Limb (tissue), 2 donors: ENCODE measurements at regions not wholly inside any gene's neighbourhood (a gene's known extent, or its start where the extent isn't known, plus 50 kb on each side); places are given as distances from the start of the nearest gene placed in this dataset.

Source experiments
- DNase-seq, 2 donors: peaks; one replicate each; pipeline ENCODE4 v3.0.0-alpha.2; 2016; ENCODE audit errors: extremely low spot score in 2 of 2

GRCh38 chr4:59834943-59835342 is 1365.2 kb upstream of the ADGRL3 start:
- no peak for DNase-seq

- DNase-seq, result no peak
Measured at GRCh38 chr4:59837751-59838150, 1362.4 kb upstream of the ADGRL3 start.

GRCh38 chr4:59838236-59838635 is 1361.9 kb upstream of the ADGRL3 start:
- no peak for DNase-seq

- no peak for DNase-seq
Measured at GRCh38 chr4:59841698-59842097, 1358.4 kb upstream of the ADGRL3 start.

- no peak for DNase-seq
Measured at GRCh38 chr4:59848457-59848856, 1351.7 kb upstream of the ADGRL3 start.

GRCh38 chr4:59855630-59856352 is 1344.3 kb upstream of the ADGRL3 start:
- no peak for DNase-seq

GRCh38 chr4:59869056-59869455 is 1331.1 kb upstream of the ADGRL3 start:
- no peak for DNase-seq

GRCh38 chr4:59869559-59869958 is 1330.6 kb upstream of the ADGRL3 start:
- DNase-seq, result no peak

GRCh38 chr4:59881632-59882031 is 1318.5 kb upstream of the ADGRL3 start:
- no peak for DNase-seq

- DNase-seq, result no peak
Measured at GRCh38 chr4:59904331-59904730, 1295.8 kb upstream of the ADGRL3 start.

- no peak for DNase-seq
Measured at GRCh38 chr4:59920416-59920815, 1279.7 kb upstream of the ADGRL3 start.

GRCh38 chr4:59925290-59925689 is 1274.8 kb upstream of the ADGRL3 start:
- no peak for DNase-seq

GRCh38 chr4:59936566-59936965 is 1263.6 kb upstream of the ADGRL3 start:
- DNase-seq, result no peak

- DNase-seq, result peak in 1 of 2 donors; percentile 15
Measured at GRCh38 chr4:59938166-59938565, 1262.0 kb upstream of the ADGRL3 start.

- no peak for DNase-seq
Measured at GRCh38 chr4:59945277-59945676, 1254.8 kb upstream of the ADGRL3 start.

GRCh38 chr4:59945716-59946115 is 1254.4 kb upstream of the ADGRL3 start:
- DNase-seq, result no peak

GRCh38 chr4:59956366-59956765 is 1243.8 kb upstream of the ADGRL3 start:
- DNase-seq, result no peak

- no peak for DNase-seq
Measured at GRCh38 chr4:59960143-59960542, 1240.0 kb upstream of the ADGRL3 start.

- DNase-seq, result no peak
Measured at GRCh38 chr4:59966758-59967157, 1233.4 kb upstream of the ADGRL3 start.

- no peak for DNase-seq
Measured at GRCh38 chr4:59968796-59969195, 1231.3 kb upstream of the ADGRL3 start.

GRCh38 chr4:59969909-59970308 is 1230.2 kb upstream of the ADGRL3 start:
- DNase-seq, result no peak

GRCh38 chr4:59971952-59972351 is 1228.2 kb upstream of the ADGRL3 start:
- no peak for DNase-seq

GRCh38 chr4:59973492-59973891 is 1226.6 kb upstream of the ADGRL3 start:
- DNase-seq, result no peak

- DNase-seq, result peak in 1 of 2 donors; percentile 2
Measured at GRCh38 chr4:59979061-59979460, 1221.1 kb upstream of the ADGRL3 start.
